Posterior vena cava (tissue), 2 donors: ENCODE measurements at regions not wholly inside any gene's neighbourhood (a gene's known extent, or its start where the extent isn't known, plus 50 kb on each side); places are given as distances from the start of the nearest gene placed in this dataset.

Experiments used
- DNase-seq: peaks from one replicate; pipeline ENCODE4 v3.0.0-alpha.2; 2020; ENCODE audit warnings: low spot score
- intact Hi-C, 2 donors: fragments of 100-400 bp; cut with DNase I; formaldehyde crosslinking; loops; one replicate each; pipeline versions ENCODE4 v1.14.1 to v1.14.2; 2022 to 2023
- donor health status: DM: yes; HTN: yes; CAD: no.
- donor health status: DM: yes; HTN: yes; CAD: no.

DNA sequence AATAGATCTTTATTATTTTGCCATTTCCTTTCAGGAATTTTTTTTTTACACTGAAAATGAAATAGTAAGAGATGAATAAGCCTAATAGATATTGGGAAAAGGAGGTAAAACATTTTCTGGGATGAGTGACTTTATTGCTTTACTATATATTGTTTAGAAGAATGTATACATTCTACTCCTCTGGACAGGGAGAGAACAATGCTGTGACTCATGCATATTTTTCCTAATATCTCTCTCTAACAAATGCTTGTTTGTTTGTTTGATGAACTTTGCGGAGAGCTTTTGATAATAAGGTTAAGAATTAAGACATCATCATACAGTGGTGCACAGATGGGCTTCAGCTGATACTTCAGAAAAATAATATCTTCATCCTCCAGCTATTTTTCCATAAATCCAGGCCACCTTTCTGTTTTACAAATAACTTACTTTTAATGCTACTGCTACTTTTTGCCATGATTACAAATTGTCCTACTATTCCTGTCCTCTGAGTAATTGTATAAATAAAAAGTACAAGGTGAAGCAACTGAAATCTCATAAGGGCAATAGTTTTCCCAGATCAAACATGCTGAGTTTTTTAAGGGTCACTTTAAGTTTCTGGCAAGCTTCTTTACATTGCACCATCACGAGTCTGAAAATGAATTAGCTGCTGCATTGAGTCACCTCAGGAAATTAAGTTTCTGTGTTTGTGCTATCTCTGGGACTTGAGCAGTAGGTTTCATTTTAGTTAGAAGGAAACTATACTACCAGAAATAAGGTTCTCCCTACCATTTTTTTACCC, 207.3 kb upstream of the POT1 start:
- no peak for DNase-seq
- intact Hi-C loops = no loop called here

DNA sequence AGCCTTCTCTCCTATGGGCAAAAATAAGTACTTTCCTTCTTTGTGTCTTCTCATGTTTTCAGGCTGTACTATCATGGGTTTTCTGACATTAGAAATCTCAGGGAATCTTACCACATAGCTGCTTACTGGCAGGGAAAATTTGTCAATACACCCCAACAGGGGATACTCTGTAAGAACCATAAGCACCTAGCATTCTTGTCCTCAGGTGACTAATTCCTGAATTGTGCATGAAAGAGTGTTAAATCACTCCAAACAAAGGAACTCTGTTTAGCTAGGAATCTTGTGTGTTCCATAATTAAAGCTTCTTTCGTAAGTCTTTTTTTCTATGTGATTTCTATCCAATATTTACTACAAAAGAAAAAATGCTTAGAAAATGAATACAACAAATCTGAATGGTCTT, 206.7 kb upstream of the POT1 start:
- intact Hi-C loops = no loop called here
- DNase-seq = no peak

DNA sequence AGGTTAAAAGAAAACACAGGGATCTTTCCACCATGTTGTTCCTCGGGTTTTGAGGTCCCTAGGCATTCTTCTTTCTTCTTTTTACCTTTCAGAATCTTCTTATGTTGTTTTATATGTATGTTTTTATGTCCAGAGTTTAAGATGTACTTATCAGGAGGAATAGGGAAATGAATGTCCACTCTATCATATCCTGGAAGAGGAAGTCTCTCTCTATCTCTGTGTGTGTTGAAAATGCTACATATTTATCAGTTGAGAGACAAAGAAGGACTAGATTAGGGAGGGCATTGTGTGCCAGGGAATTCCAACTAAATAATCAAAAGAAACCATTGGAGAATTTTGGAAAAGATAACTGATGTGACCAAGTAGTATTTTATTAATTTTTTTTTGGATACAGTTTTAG, 200.5 kb upstream of the POT1 start:
- no peak for DNase-seq
- intact Hi-C loops = no loop called here

DNA sequence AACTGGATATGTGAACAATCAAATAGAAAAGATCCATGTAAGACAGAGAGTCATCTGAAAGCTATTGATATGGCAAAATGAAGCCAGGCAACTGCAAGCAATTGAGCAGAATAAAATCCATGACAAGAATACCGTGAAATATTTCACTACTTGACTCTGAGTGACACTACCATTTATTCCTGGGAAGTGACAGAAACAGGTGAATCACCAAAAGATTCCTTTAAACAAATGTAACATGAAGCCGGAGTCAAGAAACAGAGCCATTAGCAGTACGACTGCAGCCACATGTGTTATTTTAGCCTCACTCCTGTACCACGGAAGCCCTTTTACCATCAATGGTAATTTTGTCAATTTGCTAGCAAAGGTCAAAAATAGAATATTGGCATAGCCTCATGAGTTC, 197.7 kb upstream of the POT1 start:
- no peak for DNase-seq
- intact Hi-C loops = no loop called here

DNA sequence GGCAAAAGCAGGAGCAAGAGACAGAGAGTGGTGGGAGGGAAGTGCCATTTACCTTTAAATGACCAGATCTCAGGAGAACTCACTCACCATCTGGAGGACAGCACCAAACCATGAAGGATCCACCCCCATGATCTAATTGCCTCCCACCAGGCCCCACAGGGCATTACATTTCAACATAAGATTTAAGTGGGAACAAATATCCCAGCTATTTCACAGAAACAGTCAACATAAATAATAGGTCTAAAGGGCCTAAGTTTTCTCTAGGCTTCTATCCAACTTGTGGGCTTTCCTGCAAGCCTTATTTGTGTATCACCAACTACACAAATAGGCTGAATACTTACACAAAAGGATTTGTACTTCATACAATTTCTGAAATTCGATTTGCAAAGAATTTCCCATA, 196.8 kb upstream of the POT1 start:
- intact Hi-C loops = no loop called here
- no peak for DNase-seq

DNA sequence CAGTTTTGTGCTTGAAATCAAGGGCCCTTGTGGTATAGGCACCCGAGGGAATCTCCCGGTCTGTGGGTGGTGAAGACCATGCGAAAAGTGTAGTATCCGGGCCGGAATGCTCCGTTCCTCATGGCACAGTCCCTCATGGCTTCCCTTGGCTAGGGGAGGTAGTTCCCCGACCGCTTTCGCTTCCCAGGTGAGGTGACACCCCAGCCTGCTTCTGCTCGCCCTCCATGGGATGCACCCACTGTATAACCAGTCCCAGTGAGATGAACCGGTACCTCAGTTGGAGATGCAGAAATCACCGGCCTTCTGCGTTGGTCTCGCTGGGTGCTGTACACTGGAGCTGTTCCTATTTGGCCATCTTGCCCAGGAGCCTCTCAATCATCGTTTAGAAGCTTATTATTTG, 195.7 kb upstream of the POT1 start:
- intact Hi-C loops = no loop called here

DNA sequence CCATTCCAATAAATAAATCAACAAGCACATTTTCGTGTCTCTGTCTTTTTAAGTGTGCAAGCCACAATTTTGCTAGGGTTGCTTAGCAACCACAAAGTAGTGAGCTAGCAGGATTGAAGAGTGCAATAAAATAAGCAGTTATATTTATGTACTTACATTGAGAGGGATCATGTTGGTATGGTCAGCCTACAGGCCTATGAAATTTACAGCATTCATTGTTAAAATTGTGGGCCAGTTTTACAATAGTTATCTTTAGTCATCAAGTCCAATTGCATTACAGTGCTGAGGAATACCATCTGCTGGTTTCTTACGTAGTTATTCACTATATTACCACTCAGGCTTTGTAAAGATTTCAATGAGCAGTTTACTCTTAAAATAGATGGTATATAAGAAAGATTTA, 192.5 kb upstream of the POT1 start:
- intact Hi-C loops = no loop called here

More for the DNA sequence above, 195.7 kb upstream of the POT1 start:
- DNase-seq = no peak

DNA sequence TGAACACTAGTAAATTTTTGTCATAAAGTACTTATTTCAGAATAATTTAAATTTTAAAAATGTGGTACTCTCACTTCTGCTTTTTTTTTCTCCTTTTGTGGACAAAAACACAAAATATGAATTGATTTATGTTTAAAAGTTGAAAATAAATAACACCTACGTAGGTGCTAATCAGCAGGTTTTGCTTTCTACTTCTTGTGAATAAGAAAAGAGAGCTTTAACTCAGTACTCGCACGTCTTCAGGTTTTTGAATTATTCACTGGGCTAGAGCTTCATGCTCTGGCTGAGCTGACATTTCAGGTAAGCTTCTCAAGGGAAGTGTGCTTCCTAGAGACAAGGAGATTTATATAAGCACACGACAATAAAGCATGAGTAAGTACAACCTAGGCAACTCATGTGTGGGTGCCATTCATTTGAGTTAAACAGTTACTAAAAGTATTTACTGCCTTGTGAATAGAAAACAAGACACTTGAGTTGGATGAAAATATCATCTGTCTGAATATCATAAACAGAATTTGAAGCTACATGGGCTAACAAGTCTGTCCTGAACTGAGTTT, 190.0 kb upstream of the POT1 start:
- no peak for DNase-seq
- intact Hi-C loops = no loop called here

More for the DNA sequence above, 192.5 kb upstream of the POT1 start:
- DNase-seq = no peak

DNA sequence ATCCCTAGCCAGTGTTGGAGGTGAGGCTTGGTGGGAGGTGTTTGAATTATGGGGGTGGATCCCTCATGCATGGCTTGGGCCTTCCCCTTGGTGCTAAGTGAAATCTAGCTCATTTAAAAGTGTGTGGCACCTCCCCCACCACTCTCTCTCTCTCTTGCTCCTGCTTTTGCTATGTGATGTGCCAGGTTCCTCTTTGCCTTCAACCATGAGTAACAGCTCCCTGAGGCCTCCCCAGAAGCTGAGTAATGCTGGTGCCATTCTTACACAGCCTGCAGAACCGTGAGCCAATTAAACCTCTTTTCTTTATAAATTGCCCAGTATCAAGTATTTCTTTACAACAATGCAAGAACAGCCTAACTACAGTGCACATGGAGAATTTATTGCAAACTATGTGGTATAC, 188.8 kb upstream of the POT1 start:
- no peak for DNase-seq
- intact Hi-C loops = no loop called here

DNA sequence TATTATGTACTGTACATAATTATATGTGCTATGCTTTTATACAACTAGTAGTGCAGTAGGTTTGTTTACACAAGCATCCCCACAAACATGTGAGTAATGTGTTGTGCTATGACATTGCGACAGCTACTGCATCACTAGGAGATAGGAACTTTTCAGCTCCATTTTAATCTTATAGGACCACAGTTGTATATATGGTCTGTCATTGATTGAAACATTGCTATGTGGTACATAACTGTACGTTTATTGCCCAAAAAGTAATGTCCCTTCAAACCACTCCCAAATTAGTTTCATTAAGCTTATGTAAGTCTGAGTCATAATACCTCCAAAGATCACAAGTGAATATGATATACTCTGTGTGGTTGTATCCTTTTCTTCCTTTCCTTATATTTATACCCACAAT, 183.2 kb upstream of the POT1 start:
- no peak for DNase-seq
- intact Hi-C loops = no loop called here

DNA sequence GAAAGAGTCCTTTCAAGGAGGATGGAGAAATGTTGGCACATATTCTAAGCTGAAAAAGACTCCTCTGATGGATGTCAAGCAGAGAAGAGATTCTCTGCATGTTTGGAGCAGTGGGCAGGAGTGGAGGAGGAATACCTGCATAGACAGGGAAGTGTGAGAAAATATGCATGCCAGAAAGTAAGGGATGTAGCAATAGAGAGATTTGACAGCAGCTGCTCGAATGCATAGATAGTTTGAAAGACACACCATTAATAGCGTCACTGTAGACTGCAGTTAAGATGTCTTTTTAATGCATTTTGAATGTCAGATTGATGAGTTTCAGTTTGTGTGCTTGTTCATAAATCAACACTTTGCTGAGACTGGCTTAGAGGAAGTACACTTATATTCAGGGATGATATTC, 169.9 kb upstream of the POT1 start:
- DNase-seq = no peak
- intact Hi-C loops = no loop called here

DNA sequence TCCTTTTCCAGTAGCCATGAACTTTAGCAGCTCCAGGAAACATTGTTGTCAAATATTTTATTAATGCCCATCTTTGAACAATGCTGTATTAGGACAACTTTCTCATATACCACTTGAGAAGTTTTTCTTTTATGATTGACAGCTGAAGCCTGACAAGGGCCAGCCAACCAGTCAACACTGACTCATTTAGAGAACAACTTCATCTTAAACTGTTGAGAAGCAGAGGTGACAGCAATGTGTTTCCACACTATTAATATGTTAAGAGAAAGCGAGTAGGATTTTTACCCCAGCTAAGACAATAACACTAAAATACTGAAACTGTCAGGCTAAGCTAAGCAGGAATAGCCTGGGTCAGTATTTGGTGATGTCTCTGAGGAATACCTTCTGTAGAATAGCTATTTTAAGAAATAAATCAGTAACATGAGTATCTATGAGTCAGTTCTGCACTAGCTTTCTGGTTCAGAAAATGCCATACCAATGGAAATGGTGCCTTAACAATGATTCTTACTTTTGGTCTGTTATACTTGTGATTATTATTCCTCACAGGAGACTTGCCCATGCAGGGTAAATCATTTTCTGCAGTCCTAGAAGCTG, 168.8 kb upstream of the POT1 start:
- no peak for DNase-seq
- intact Hi-C loops = no loop called here

DNA sequence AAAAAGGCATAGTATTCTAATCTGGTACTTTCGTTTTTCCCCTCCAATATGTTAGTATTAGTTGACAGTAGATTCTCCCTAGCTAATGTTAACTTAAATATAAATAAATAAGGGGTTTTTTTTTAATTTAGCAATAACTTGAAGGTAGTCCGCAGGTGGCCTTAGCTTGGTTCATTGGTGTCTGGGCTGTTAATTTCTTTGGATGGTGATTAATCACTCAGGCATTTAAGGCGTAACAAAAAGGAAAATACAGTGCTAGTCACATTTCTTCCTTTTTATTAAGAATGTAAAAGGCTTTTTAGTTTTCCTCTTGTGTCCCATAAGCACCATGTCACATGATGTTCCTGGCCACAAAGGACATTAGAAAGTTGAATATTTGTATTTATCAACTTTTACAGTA, 161.0 kb upstream of the POT1 start:
- no peak for DNase-seq
- intact Hi-C loops = no loop called here

DNA sequence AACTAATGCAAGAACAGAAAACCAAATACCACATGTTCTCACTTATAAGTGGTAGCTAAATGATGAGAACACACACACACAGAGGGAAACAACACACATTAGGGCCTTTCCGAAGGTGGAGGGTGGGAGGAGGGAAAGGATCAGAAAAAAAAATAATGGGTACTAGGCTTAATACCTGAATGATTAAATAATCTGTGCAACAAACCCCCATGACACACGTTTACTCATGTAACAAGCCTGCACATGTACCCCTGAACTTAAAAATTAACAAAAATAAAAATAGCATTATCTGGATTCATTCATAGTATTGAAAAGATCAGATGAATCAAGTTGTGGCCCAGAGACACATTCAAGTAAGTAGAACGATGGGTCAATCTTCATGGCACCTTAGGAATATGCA, 159.5 kb upstream of the POT1 start:
- intact Hi-C loops = no loop called here
- DNase-seq = no peak

DNA sequence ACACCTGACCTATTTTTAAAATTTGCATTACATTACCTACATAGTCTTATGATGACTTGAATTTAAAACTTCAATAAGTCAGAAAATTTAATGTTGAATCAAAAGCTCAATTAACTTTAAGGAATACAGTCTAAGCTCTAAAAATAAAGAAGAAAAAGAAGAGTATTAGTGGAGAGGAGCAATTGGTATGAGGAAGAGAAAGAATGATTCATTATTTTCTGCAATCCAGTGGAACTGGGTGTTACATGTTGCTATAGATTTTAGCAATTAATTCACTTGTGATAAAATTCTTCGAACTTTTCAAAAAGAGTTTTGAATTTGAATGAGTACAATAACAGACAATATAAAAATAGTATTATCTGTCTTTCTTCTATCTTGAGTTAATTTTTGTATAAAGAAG, 158.9 kb upstream of the POT1 start:
- intact Hi-C loops = no loop called here
- DNase-seq = no peak

DNA sequence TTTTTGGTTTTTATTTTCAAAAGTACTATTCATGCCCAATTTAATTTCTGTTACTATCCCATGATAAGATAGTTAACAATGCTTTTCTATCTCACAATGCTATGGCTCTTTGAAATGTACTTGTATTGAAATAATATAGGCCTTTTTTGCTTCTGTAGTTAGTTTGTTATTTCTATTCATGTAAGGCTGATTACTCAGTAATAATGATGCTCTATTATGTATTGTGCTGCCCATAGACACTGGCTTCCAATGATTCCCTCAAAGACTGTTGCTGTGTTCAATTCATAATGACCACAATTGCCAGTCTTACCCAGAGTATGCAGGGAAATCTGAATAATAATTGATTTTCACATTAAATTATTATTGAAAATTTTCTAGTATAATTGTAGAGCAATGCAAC, 155.5 kb upstream of the POT1 start:
- intact Hi-C loops = no loop called here
- DNase-seq = no peak

DNA sequence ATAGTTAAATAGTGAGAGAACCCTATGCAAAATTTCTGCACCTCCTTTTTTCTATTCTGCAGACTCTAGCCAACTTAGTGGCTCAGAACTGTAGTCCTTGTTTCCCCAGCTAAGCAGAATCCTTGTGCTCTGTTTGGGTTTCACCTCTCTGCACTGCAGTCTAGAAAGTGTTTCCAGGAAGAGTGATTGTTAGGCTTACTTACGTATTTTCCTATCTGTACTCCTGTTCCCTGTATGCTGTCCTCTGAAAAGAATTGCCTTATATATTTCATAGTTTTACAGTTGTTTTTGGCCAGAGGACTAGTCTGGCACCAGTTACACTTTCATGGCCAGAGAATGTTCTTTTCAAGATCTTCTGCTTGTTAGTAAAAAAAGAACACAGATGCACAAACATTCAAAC, 154.6 kb upstream of the POT1 start:
- DNase-seq = no peak
- intact Hi-C loops = no loop called here

DNA sequence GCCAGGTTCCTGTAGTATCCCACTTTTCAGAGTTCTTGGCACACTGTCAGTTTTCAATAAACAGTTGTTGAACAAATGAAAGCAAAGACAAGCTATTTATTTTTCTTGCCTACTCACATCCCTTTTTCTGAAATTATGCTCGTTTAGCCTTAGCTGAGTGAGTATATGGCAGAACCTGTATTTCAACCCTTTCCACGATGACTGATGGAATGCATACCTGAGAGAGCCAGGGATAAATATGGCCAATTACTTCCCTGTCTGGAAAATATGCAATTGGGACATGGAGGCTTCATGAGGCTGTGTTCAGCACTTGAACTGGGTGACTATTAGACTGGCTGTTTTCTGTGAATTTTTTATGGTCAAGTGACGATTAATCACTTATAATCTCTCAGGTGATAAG, 144.5 kb upstream of the POT1 start:
- DNase-seq = no peak
- intact Hi-C loops = no loop called here

DNA sequence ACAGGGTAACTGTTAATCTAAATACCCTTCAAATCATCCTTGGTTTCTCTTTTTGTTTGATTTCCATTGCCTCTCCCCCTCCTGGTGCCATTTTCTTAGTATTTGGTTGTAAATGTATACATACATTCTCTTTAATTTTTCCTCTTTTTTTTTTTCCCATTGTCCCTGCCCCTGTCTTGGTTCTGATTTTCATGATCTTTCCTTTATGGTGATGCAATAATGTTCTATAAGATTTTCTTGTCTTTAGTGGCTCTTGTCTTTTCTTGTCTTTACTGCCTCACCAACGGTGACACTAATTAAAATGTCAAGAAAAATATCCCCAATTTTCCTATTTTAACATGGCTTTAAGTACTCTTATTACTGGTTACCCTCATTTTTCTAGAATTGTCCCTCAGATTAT, 135.9 kb upstream of the POT1 start:
- DNase-seq = no peak
- intact Hi-C loops = no loop called here

DNA sequence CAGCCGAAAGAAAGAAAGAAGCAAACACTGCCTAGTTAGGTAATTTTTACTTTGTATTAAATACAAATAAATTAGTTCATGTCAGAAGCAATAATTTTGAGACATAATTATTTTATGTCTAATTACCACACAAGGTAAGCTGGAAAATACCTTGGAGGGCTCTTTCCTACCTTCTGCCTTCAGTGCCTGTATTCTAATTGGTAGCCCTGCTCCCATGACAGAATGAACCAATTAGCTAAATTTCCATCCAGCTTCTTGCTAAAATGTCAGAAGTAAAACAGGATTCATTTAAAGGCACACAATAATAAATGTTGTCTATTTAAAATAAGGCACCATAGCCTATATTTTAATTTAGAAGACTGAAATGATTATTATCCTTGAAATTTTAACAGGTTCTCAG, 135.4 kb upstream of the POT1 start:
- intact Hi-C loops = no loop called here
- DNase-seq = no peak

DNA sequence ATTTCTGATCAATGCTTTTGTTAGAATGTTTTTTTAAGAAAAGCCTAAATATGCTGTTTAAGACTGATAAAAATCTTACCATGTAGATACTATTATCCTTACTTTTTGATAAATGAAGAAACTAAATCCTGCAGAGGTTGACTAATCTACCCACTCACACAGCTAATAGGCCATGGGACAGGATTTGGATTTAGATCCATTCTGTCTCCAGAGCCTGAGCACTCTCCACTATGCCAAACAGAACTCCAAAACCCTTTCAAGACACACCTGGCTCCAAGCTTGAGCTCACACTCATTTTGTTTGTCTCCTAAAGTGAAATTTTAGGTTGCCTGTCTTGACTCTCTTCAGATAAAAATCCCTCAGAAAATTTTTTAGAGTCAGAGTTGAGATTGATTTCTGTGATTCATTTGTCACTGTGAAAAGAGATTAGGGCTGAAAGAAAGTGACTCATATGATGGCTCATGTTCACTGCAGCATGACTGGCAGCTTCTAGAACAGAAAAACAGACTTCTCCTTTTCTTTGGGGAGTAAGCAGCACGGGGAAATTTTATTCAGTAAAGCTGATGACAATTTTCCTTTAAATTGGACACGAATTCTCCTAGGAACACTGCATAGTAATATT, 132.3 kb upstream of the POT1 start:
- intact Hi-C loops = no loop called here
- DNase-seq = no peak
